ENCODE measurements at regions not wholly inside any gene's neighbourhood (a gene's known extent, or its start where the extent isn't known, plus 50 kb on each side); places are given as distances from the start of the nearest gene placed in this dataset.

GRCh38 chr3:147797095-147797494 is 387.9 kb downstream of the ZIC1 start:
- Histone ChIP-seq H3K27ac (no peak overlapping the region), H3K36me3 (no peaks in the 10 kb centered on the region), H3K4me1 (peaks cover 0 to 5% (median 0%) of the 10 kb centered on the region in 4 donors), H3K9me3 (no peaks in the 10 kb centered on the region), H3K4me3 (no peak overlapping the region), H3K27me3 (no peaks in the 10 kb centered on the region)
- no peak for DNase-seq (ENCODE audit: low spot score in 2 of 2)
- TF ChIP-seq POLR2A (IDR thresholded peaks at IDR 0.05) (no peak), EP300 (IDR thresholded peaks at IDR 0.05) (no peak), CTCF (IDR thresholded peaks at IDR 0.05) (no peak)

DNA sequence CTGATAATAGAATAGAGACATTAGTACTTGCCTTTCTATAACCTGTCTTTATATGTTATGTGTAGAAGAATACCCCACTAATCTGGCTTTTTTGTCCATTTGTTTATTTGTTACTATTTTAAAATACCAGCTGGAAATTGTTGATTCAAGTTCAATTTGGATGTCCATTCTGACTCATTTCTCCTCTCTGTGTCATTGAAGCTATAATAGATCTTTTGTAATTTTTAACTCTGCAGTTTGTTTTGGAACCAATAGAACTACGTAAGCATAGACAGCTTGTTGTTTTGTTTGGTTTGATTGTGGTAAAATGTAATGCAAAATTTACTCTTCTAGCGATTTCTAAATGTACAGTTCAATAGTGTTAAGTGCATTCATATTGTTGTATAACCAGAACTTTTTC is 390.4 kb downstream of the ZIC1 start:
- 29 to 34% methylated on average over 2 of the region's 2 CpGs for WGBS, 2 donors
- Histone ChIP-seq H3K36me3 (no peaks in the 10 kb centered on the region), H3K4me3 (no peak overlapping the region), H3K27me3 (no peaks in the 10 kb centered on the region), H3K27ac (no peak overlapping the region), H3K4me1 (peaks cover 0 to 5% (median 0%) of the 10 kb centered on the region in 4 donors), H3K9me3 (no peaks in the 10 kb centered on the region)
- DNase-seq (ENCODE audit: low spot score in 2 of 2), result no peak
- no peak for TF ChIP-seq EP300 (IDR thresholded peaks at IDR 0.05)

DNA sequence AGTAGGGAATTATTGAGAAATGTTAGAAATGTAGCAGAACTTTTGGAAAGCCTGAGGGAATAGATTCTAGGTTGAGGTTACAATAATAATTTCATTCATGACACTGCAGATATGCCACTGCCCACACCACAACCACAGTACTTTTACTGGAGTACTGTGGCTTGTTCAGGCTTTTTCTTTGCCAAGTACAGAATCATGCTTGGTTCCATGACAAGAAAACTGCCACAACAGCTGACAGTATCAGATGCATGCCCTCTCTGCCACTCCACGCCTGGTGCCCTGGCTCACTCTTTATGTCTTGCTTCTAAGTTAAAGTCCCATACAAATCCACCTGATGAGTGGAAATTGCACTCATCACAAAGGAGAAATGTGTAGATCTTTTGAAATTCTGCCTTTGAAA is 398.6 kb downstream of the ZIC1 start:
- no peak for TF ChIP-seq EP300 (IDR thresholded peaks at IDR 0.05)
- no peak for TF ChIP-seq POLR2A (IDR thresholded peaks at IDR 0.05)
- no peak for TF ChIP-seq CTCF (IDR thresholded peaks at IDR 0.05)
- WGBS, 2 donors, result 85 to 87% methylated on average over 1 of the region's 1 CpG
- Histone ChIP-seq H3K27ac (no peak overlapping the region), H3K4me1 (no peaks in the 10 kb centered on the region), H3K9me3 (no peaks in the 10 kb centered on the region), H3K36me3 (no peaks in the 10 kb centered on the region), H3K4me3 (no peak overlapping the region), H3K27me3 (no peaks in the 10 kb centered on the region)
- DNase-seq (ENCODE audit: low spot score in 2 of 2), result no peak

- no peaks in the 10 kb centered on the region for H3K36me3 ChIP-seq
- H3K9me3 ChIP-seq, result no peaks in the 10 kb centered on the region
- 90 to 93% methylated on average over 1 of the region's 1 CpG for WGBS, 2 donors
- no peak for TF ChIP-seq POLR2A (IDR thresholded peaks at IDR 0.05)
- TF ChIP-seq EP300 (IDR thresholded peaks at IDR 0.05), result no peak
- H3K27ac ChIP-seq, result no peak overlapping the region
- H3K4me1 ChIP-seq, result no peaks in the 10 kb centered on the region
- H3K4me3 ChIP-seq, result no peak overlapping the region
- no peaks in the 10 kb centered on the region for H3K27me3 ChIP-seq
- DNase-seq (ENCODE audit: low spot score in 2 of 2), result no peak
These were observed 400.0 kb downstream of the ZIC1 start for GRCh38 chr3:147809206-147809605.

GRCh38 chr3:147812186-147812911 is 403.2 kb downstream of the ZIC1 start:
- no peaks in the 10 kb centered on the region for H3K36me3 ChIP-seq
- H3K4me1 ChIP-seq, result peaks cover 0 to 11% (median 2%) of the 10 kb centered on the region in 4 donors
- TF ChIP-seq POLR2A (IDR thresholded peaks at IDR 0.05) (no peak), CTCF (IDR thresholded peaks at IDR 0.05) (no peak), EP300 (IDR thresholded peaks at IDR 0.05) (peak in 1 of 2 donors; percentile 32)
- no peaks in the 10 kb centered on the region for H3K27me3 ChIP-seq
- no peaks in the 10 kb centered on the region for H3K9me3 ChIP-seq
- H3K4me3 ChIP-seq, result no peak overlapping the region
- DNase-seq (ENCODE audit: low spot score in 2 of 2), result no peak
- no peak overlapping the region for H3K27ac ChIP-seq
- 73% methylated on average over 4 of the region's 4 CpGs for WGBS, 2 donors

DNA sequence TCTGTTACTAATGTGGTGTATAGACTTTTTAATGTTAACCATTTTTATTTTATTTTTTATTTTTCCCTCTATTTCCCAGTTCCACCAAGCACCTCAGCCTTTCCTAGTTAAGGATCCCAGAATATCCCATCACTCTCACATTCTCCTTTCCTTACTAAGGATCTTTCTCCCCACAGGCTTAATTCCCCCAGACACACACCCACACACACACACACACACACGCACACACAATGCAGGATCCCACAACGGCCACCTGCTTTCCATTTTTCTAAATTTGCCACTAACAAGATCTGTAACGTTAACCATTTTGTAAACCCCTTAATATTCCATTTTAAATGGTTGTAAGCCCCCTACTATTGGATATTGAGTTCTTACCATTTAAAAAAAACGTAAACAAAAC is 404.1 kb downstream of the ZIC1 start:
- no peak for TF ChIP-seq EP300 (IDR thresholded peaks at IDR 0.05)
- no peak for TF ChIP-seq CTCF (IDR thresholded peaks at IDR 0.05)
- no peak for TF ChIP-seq POLR2A (IDR thresholded peaks at IDR 0.05)
- WGBS, 2 donors, result 67 to 69% methylated on average over 4 of the region's 4 CpGs

More for the DNA sequence above, 404.1 kb downstream of the ZIC1 start:
- H3K4me1 ChIP-seq, result peaks cover 0 to 11% (median 2%) of the 10 kb centered on the region in 4 donors
- no peak for DNase-seq (ENCODE audit: low spot score in 2 of 2)
- no peak overlapping the region for H3K27ac ChIP-seq
- H3K9me3 ChIP-seq, result no peaks in the 10 kb centered on the region
- H3K36me3 ChIP-seq, result no peaks in the 10 kb centered on the region
- H3K27me3 ChIP-seq, result no peaks in the 10 kb centered on the region
- H3K4me3 ChIP-seq, result no peak overlapping the region
